OCI-LY3 (cell line): ENCODE measurements at regions not wholly inside any gene's neighbourhood (a gene's known extent, or its start where the extent isn't known, plus 50 kb on each side); places are given as distances from the start of the nearest gene placed in this dataset.

Source experiments
- CTCF ChIP-seq: fragments of 200-600, 300-600 bp; sonication (generic); IDR thresholded peaks from 2 replicates; pipeline ENCODE4 v1.5.1; 2014; ENCODE audit warnings: antibody characterized with exemption, low read length, low read depth
- EZH2phosphoT487 ChIP-seq: fragments of 200-600 bp; shearing (Covaris generic); IDR thresholded peaks from 2 replicates; pipeline ENCODE4 v1.6.1; 2018; ENCODE audit warnings: antibody characterized with exemption, mixed run types, low read depth

- TF ChIP-seq CTCF (no peak), EZH2phosphoT487 (no peak)
These were observed 651.7 kb upstream of the GBE1 start for GRCh38 chr3:82413171-82413570.
